Astrocyte (in vitro differentiated cells and primary cell): ENCODE measurements at regions not wholly inside any gene's neighbourhood (a gene's known extent, or its start where the extent isn't known, plus 50 kb on each side); places are given as distances from the start of the nearest gene placed in this dataset.

Experiments
- DNase-seq: peaks from one replicate; pipeline ENCODE4 v3.0.0-alpha.2; 2010; ENCODE audit warnings: low read depth
- FAIRE-seq: peaks from 2 replicates; lab custom pipeline; 2011; peaks lifted over from hg19 to GRCh38; lab: Jason Lieb, UNC
- H2AFZ ChIP-seq: 2 replicates; pipeline ENCODE4 v1.6.0; 2012; ENCODE audit warnings: low read depth, low read length, inconsistent platforms
- H3K27ac ChIP-seq: 2 replicates; pipeline ENCODE4 v1.5.1; 2011; ENCODE audit warnings: low read depth, low read length, inconsistent platforms
- H3K27me3 ChIP-seq: 2 replicates; pipeline ENCODE4 v1.6.0; 2011; ENCODE audit warnings: low read length, inconsistent platforms; ENCODE audit not compliant: insufficient read depth
- H3K36me3 ChIP-seq: 2 replicates; pipeline ENCODE4 v1.5.1; 2011; ENCODE audit warnings: low read length, inconsistent platforms; ENCODE audit not compliant: insufficient read depth
- H3K4me1 ChIP-seq: 2 replicates; pipeline ENCODE4 v1.5.1; 2011; ENCODE audit warnings: low read length, inconsistent platforms; ENCODE audit not compliant: insufficient read depth
- H3K4me2 ChIP-seq: 2 replicates; pipeline ENCODE4 v1.6.0; 2012; ENCODE audit warnings: low read length, inconsistent platforms
- H3K4me3 ChIP-seq: 2 replicates; pipeline ENCODE4 v1.5.1; 2011; ENCODE audit warnings: low read depth, mild to moderate bottlenecking, low read length, inconsistent platforms; ENCODE audit not compliant: insufficient read depth
- H3K79me2 ChIP-seq: 2 replicates; pipeline ENCODE4 v1.6.0; 2012; ENCODE audit warnings: mild to moderate bottlenecking, low read length, inconsistent platforms; ENCODE audit not compliant: insufficient read depth
- H3K9ac ChIP-seq: 2 replicates; pipeline ENCODE4 v1.6.0; 2012; ENCODE audit warnings: mild to moderate bottlenecking, low read length, inconsistent platforms
- H3K9me3 ChIP-seq: 2 replicates; pipeline ENCODE4 v1.5.1; 2012; ENCODE audit warnings: low read depth, mild to moderate bottlenecking, low read length, inconsistent platforms; ENCODE audit not compliant: insufficient read depth
- H4K20me1 ChIP-seq: 2 replicates; pipeline ENCODE4 v1.6.0; 2012; ENCODE audit warnings: low read length, inconsistent platforms; ENCODE audit not compliant: insufficient read depth
- H3K27ac Mint-ChIP-seq: one replicate; pipeline ENCODE4 v1.8.0; 2021; ENCODE audit warnings: mild to moderate bottlenecking, mixed read lengths; ENCODE audit not compliant: unreplicated experiment
- H3K27me3 Mint-ChIP-seq: one replicate; pipeline ENCODE4 v1.8.0; 2021; ENCODE audit warnings: low read depth, mixed read lengths; ENCODE audit not compliant: unreplicated experiment
- H3K36me3 Mint-ChIP-seq: one replicate; pipeline ENCODE4 v1.8.0; 2021; ENCODE audit warnings: low read depth, mixed read lengths; ENCODE audit not compliant: unreplicated experiment
- H3K4me1 Mint-ChIP-seq: one replicate; pipeline ENCODE4 v1.8.0; 2021; ENCODE audit warnings: low read depth, mixed read lengths; ENCODE audit not compliant: unreplicated experiment
- H3K4me3 Mint-ChIP-seq: one replicate; pipeline ENCODE4 v1.8.0; 2021; ENCODE audit warnings: mild to moderate bottlenecking, moderate library complexity, mixed read lengths; ENCODE audit not compliant: unreplicated experiment
- H3K9me3 Mint-ChIP-seq: one replicate; pipeline ENCODE4 v1.8.0; 2021; ENCODE audit warnings: mild to moderate bottlenecking, mixed read lengths; ENCODE audit not compliant: unreplicated experiment
- EZH2 ChIP-seq: IDR thresholded peaks from 2 replicates; pipeline ENCODE4 v1.6.1; 2012; ENCODE audit warnings: mild to moderate bottlenecking, low read length, inconsistent platforms; ENCODE audit not compliant: insufficient read depth
- TF ChIP-seq, protein P1 (sequence below): IDR thresholded peaks from 2 replicates; pipeline ENCODE4 v1.5.1; 2011; ENCODE audit warnings: low read depth, mild to moderate bottlenecking, inconsistent platforms, low read length, moderate library complexity; ENCODE audit not compliant: insufficient read depth

DNA sequence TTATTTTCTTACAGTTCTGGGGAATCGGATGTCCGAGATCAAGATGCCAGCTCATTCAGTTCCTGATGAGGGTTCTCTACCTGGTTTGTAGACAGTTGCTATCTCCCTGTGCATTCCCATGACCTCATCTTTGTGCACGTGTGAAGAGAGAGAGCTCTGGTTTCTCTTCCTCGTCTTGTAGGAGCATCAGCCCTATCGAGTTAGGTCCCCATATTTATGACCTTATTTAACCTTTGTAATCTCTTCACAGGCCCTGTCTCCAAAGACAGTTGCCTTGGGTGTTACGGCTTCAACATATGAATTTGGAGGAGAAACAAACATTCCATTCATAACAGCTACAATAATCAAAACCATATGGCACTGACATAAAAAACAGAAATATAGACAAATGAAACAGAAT lies 455.3 kb downstream of the HACE1 start:
- DNase-seq (no peak), FAIRE-seq (no peak)
- H3K27ac Mint-ChIP-seq = no peak overlapping the region
- no peaks in the 10 kb centered on the region for H3K9me3 Mint-ChIP-seq
- H3K4me3 Mint-ChIP-seq = no peak overlapping the region
- no peaks in the 10 kb centered on the region for H4K20me1 ChIP-seq
- no peaks in the 10 kb centered on the region for H3K79me2 ChIP-seq
- no peak overlapping the region for H3K9ac ChIP-seq
- TF ChIP-seq, protein P1, sequence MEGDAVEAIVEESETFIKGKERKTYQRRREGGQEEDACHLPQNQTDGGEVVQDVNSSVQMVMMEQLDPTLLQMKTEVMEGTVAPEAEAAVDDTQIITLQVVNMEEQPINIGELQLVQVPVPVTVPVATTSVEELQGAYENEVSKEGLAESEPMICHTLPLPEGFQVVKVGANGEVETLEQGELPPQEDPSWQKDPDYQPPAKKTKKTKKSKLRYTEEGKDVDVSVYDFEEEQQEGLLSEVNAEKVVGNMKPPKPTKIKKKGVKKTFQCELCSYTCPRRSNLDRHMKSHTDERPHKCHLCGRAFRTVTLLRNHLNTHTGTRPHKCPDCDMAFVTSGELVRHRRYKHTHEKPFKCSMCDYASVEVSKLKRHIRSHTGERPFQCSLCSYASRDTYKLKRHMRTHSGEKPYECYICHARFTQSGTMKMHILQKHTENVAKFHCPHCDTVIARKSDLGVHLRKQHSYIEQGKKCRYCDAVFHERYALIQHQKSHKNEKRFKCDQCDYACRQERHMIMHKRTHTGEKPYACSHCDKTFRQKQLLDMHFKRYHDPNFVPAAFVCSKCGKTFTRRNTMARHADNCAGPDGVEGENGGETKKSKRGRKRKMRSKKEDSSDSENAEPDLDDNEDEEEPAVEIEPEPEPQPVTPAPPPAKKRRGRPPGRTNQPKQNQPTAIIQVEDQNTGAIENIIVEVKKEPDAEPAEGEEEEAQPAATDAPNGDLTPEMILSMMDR = no peak
- TF ChIP-seq EZH2 = no peak
- no peaks in the 10 kb centered on the region for H3K36me3 Mint-ChIP-seq
- no peak overlapping the region for H2AFZ ChIP-seq
- no peaks in the 10 kb centered on the region for H3K4me1 Mint-ChIP-seq
- no peak overlapping the region for H3K27ac ChIP-seq
- H3K27me3 Mint-ChIP-seq = no peaks in the 10 kb centered on the region
- no peaks in the 10 kb centered on the region for H3K4me1 ChIP-seq
- H3K4me3 ChIP-seq = no peak overlapping the region
- H3K9me3 ChIP-seq = no peaks in the 10 kb centered on the region
- H3K4me2 ChIP-seq = no peak overlapping the region
- H3K27me3 ChIP-seq = no peaks in the 10 kb centered on the region
- no peaks in the 10 kb centered on the region for H3K36me3 ChIP-seq

DNA sequence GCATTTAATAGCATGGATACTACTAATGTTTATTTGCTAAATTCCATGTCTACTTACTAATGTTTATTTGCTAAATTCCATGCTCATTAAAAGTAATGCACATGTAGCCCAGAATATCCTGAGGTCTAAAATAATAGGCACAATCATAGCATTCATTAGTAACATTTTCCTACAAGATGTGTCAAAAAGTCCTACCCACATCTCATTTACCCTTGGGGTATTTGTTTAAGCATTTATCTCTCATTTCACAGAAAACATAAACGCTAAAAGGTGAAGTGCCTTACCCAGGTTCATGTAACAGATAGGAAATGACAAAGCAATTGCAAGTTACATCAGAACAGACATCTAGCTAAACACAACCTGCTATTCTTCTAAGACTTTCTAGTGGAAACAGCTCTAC lies 457.1 kb downstream of the HACE1 start:
- Histone ChIP-seq H3K9me3 (no peaks in the 10 kb centered on the region), H2AFZ (no peak overlapping the region), H3K79me2 (no peaks in the 10 kb centered on the region), H3K4me1 (no peaks in the 10 kb centered on the region), H3K4me3 (no peak overlapping the region), H3K27ac (no peak overlapping the region), H3K4me2 (no peak overlapping the region), H3K27me3 (no peaks in the 10 kb centered on the region), H3K36me3 (no peaks in the 10 kb centered on the region), H3K9ac (no peak overlapping the region), H4K20me1 (no peaks in the 10 kb centered on the region)
- TF ChIP-seq EZH2 = no peak
- TF ChIP-seq, protein P1 = no peak
- Mint-ChIP-seq H3K4me1 (no peaks in the 10 kb centered on the region), H3K9me3 (no peaks in the 10 kb centered on the region), H3K27ac (no peak overlapping the region), H3K36me3 (no peaks in the 10 kb centered on the region), H3K27me3 (no peaks in the 10 kb centered on the region), H3K4me3 (no peak overlapping the region)
- no peak for DNase-seq
- FAIRE-seq = no peak

DNA sequence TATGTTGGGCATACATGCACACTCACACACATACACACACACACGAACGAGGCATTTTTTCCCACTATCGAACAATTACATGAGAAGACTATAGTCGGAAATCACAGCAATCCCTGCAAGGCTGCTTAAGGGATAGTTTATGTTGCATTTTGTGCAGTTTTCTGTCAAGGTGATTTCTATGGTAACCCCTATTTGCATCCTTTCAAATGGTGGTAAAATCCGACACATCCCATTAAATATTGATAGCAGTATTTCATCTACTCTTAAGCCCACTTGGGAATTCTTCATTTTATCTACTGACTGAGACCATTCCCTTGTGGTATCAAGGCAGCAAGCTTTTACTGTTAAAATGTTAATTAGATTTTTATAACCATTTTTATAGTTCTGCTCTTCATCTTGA lies 457.8 kb downstream of the HACE1 start:
- Mint-ChIP-seq H3K4me1 (no peaks in the 10 kb centered on the region), H3K27ac (no peak overlapping the region), H3K9me3 (no peaks in the 10 kb centered on the region), H3K4me3 (no peak overlapping the region), H3K36me3 (no peaks in the 10 kb centered on the region), H3K27me3 (no peaks in the 10 kb centered on the region)
- H4K20me1 ChIP-seq = no peaks in the 10 kb centered on the region
- DNase-seq = no peak
- no peak overlapping the region for H3K4me2 ChIP-seq
- H3K4me1 ChIP-seq = no peaks in the 10 kb centered on the region
- no peak overlapping the region for H3K9ac ChIP-seq
- FAIRE-seq = no peak
- H3K9me3 ChIP-seq = no peaks in the 10 kb centered on the region
- H3K27ac ChIP-seq = no peak overlapping the region
- TF ChIP-seq, protein P1 = no peak
- TF ChIP-seq EZH2 = no peak
- no peak overlapping the region for H2AFZ ChIP-seq
- no peaks in the 10 kb centered on the region for H3K36me3 ChIP-seq
- no peaks in the 10 kb centered on the region for H3K27me3 ChIP-seq
- no peak overlapping the region for H3K4me3 ChIP-seq
- H3K79me2 ChIP-seq = no peaks in the 10 kb centered on the region
